ENCODE measurements at regions not wholly inside any gene's neighbourhood (a gene's known extent, or its start where the extent isn't known, plus 50 kb on each side); places are given as distances from the start of the nearest gene placed in this dataset.

GRCh38 chr3:177878957-177879356 lies 657.3 kb upstream of the KCNMB2 start:
- TF ChIP-seq CTCF (IDR thresholded peaks at IDR 0.05): no peak
- TF ChIP-seq EP300 (IDR thresholded peaks at IDR 0.05): no peak
- no peak for TF ChIP-seq POLR2A (IDR thresholded peaks at IDR 0.05)

All from ovary (tissue), 3 donors.